Neural progenitor cell (in vitro differentiated cells): ENCODE measurements at regions not wholly inside any gene's neighbourhood (a gene's known extent, or its start where the extent isn't known, plus 50 kb on each side); places are given as distances from the start of the nearest gene placed in this dataset.

ENCODE experiments used
- EZH2 ChIP-seq: fragments of 200-600 bp; sonication (generic); IDR thresholded peaks from 2 replicates; pipeline ENCODE4 v1.6.1; 2017; ENCODE audit warnings: antibody characterized with exemption, mild to moderate bottlenecking, moderate library complexity
- EZH2phosphoT487 ChIP-seq: fragments of 200-600 bp; sonication (generic); IDR thresholded peaks from 2 replicates; pipeline ENCODE4 v1.6.1; 2017; ENCODE audit warnings: antibody characterized with exemption
- TF ChIP-seq, protein P1 (sequence below): fragments of 200-600 bp; sonication (generic); IDR thresholded peaks from 2 replicates; pipeline ENCODE4 v1.5.1; 2017; ENCODE audit warnings: antibody characterized with exemption, mild to moderate bottlenecking

DNA sequence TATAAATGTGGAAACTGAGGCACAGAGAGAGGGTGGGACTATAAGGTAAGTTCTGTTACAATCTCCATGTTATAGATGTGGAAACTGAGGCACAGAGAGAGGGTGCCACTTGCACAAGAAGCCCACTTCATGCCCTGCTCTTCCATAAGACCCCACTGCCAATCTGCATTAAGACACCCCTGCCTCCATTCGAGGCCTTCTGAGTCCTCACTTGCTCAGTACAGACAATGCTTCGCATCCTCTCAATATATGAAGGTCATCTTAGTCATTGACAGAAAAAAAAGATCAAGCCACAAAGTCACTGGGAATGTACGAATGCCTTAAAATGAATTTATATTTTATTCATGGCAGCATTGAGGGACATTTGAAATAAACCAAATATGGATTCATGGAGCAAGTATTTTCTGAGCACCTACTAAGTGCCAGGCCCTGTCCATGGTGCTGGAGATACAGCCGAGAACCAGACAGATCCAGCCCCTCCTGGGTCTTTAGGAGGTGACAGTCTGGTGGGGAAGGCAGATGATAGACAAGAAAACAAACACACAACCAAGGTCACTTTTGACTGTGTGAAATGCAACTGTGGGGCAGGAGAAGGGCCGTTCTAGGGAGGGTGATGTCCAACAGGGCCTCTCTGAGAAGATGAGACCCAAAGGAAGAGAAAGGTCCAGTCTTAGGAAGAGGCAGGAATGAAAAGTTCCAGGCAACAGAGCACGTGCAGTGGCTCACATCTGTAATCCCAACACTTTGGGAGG, 92.5 kb upstream of the PTPN1 start:
- TF ChIP-seq, protein P1, sequence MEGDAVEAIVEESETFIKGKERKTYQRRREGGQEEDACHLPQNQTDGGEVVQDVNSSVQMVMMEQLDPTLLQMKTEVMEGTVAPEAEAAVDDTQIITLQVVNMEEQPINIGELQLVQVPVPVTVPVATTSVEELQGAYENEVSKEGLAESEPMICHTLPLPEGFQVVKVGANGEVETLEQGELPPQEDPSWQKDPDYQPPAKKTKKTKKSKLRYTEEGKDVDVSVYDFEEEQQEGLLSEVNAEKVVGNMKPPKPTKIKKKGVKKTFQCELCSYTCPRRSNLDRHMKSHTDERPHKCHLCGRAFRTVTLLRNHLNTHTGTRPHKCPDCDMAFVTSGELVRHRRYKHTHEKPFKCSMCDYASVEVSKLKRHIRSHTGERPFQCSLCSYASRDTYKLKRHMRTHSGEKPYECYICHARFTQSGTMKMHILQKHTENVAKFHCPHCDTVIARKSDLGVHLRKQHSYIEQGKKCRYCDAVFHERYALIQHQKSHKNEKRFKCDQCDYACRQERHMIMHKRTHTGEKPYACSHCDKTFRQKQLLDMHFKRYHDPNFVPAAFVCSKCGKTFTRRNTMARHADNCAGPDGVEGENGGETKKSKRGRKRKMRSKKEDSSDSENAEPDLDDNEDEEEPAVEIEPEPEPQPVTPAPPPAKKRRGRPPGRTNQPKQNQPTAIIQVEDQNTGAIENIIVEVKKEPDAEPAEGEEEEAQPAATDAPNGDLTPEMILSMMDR, result no peak
- TF ChIP-seq EZH2, result no peak
- no peak for TF ChIP-seq EZH2phosphoT487
